OCI-LY7 (cell line): ENCODE measurements at regions not wholly inside any gene's neighbourhood (a gene's known extent, or its start where the extent isn't known, plus 50 kb on each side); places are given as distances from the start of the nearest gene placed in this dataset.

Experiments used
- EZH2phosphoT487 ChIP-seq: fragments of 200-600 bp; sonication (generic); IDR thresholded peaks from 2 replicates; pipeline ENCODE4 v1.6.1; 2018; ENCODE audit warnings: low read depth, borderline replicate concordance, mild to moderate bottlenecking, mixed run types, antibody characterized with exemption, low read length, moderate library complexity, mixed read lengths
- TF ChIP-seq, protein P1 (sequence below): fragments of 200-600 bp; sonication (generic); conservative IDR thresholded peaks from 2 replicates; pipeline ENCODE4 v1.5.1; 2014; ENCODE audit warnings: mild to moderate bottlenecking, antibody characterized with exemption, low read length, moderate library complexity, mixed read lengths

GRCh38 chr13:60265566-60265965 lies 101.8 kb upstream of the DIAPH3 start:
- TF ChIP-seq, protein P1, sequence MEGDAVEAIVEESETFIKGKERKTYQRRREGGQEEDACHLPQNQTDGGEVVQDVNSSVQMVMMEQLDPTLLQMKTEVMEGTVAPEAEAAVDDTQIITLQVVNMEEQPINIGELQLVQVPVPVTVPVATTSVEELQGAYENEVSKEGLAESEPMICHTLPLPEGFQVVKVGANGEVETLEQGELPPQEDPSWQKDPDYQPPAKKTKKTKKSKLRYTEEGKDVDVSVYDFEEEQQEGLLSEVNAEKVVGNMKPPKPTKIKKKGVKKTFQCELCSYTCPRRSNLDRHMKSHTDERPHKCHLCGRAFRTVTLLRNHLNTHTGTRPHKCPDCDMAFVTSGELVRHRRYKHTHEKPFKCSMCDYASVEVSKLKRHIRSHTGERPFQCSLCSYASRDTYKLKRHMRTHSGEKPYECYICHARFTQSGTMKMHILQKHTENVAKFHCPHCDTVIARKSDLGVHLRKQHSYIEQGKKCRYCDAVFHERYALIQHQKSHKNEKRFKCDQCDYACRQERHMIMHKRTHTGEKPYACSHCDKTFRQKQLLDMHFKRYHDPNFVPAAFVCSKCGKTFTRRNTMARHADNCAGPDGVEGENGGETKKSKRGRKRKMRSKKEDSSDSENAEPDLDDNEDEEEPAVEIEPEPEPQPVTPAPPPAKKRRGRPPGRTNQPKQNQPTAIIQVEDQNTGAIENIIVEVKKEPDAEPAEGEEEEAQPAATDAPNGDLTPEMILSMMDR: no peak
- no peak for TF ChIP-seq EZH2phosphoT487
